VCaP (cell line): ENCODE measurements at regions not wholly inside any gene's neighbourhood (a gene's known extent, or its start where the extent isn't known, plus 50 kb on each side); places are given as distances from the start of the nearest gene placed in this dataset.
A peak's percentile ranks its signal among the peaks of the same experiment; 100 is the strongest.
"Not testable (repeated sequence)": the region's sequence is repeated elsewhere in the genome, so short reads cannot be mapped to it uniquely, and the experiment has no call there.

ENCODE experiments used
- H3K27ac ChIP-seq: fragments of 450-650 bp; 2 replicates; pipeline ENCODE4 v1.5.1; 2017
- TF ChIP-seq, protein P1 (sequence below): fragments of 450-650 bp; conservative IDR thresholded peaks from 2 replicates; pipeline ENCODE4 v1.5.1; 2017; ENCODE audit warnings: mild to moderate bottlenecking, moderate library complexity

- TF ChIP-seq, protein P1, sequence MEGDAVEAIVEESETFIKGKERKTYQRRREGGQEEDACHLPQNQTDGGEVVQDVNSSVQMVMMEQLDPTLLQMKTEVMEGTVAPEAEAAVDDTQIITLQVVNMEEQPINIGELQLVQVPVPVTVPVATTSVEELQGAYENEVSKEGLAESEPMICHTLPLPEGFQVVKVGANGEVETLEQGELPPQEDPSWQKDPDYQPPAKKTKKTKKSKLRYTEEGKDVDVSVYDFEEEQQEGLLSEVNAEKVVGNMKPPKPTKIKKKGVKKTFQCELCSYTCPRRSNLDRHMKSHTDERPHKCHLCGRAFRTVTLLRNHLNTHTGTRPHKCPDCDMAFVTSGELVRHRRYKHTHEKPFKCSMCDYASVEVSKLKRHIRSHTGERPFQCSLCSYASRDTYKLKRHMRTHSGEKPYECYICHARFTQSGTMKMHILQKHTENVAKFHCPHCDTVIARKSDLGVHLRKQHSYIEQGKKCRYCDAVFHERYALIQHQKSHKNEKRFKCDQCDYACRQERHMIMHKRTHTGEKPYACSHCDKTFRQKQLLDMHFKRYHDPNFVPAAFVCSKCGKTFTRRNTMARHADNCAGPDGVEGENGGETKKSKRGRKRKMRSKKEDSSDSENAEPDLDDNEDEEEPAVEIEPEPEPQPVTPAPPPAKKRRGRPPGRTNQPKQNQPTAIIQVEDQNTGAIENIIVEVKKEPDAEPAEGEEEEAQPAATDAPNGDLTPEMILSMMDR = no peak
- no peak overlapping the region for H3K27ac ChIP-seq
These were observed 292.4 kb upstream of the ACO1 start for GRCh38 chr9:32092031-32092430.

- no peak overlapping the region for H3K27ac ChIP-seq
- TF ChIP-seq, protein P1 = no peak
These were observed 267.2 kb upstream of the ACO1 start for GRCh38 chr9:32117291-32117690.

GRCh38 chr9:32128546-32128945 lies 255.9 kb upstream of the ACO1 start:
- TF ChIP-seq, protein P1 = no peak
- no peak overlapping the region for H3K27ac ChIP-seq

DNA sequence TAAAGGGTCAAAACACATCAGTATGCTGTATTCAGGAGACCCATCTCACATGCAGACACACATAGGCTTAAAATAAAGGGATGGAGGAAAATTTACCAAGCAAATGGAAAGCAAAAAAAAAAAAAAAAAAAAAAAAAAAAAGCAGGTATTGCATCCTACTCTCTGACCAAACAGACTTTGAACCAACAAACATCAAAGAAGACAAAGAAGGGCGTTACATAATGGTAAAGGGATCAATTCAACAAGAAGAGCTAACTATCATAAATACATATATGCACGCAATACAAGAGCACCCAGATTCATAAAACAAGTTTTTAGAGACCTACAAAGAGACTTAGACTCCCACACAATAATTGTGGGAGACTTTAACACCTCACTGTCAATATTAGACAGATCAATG lies 253.7 kb upstream of the ACO1 start:
- not testable (repeated sequence) for H3K27ac ChIP-seq

DNA sequence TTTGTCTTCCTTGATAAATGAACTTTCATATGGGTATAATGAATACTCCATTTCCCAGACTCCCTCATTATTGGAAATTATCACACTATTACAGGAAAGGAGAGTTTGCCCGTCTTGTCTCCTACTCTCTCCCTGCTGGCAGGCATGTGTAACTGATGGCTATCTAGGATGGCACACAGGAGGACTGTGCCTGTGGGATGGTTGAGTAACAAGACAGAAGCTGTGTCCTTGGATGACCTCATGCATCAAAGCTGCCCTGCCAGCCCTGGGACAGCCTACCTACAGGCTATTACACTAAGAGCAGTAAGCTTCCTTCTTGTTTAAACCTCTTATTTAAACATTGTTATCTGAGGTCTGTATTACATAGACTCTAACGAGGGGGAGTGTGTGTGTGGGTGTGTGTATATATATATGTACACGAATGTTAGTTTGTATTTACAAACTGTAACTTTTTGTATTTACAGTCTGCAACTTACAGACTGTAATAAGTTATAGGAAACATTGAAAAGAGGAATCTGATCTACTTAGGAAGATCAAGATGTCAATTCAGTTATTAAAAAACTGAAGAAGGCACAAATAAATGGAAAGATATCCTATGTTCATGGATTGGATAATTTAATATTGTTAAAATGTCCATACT lies 247.6 kb upstream of the ACO1 start:
- peak overlapping the region; percentile 27 for H3K27ac ChIP-seq
- TF ChIP-seq, protein P1 = peak; percentile 64

GRCh38 chr9:32142074-32142473 lies 242.4 kb upstream of the ACO1 start:
- no peak overlapping the region for H3K27ac ChIP-seq
- TF ChIP-seq, protein P1 = no peak

DNA sequence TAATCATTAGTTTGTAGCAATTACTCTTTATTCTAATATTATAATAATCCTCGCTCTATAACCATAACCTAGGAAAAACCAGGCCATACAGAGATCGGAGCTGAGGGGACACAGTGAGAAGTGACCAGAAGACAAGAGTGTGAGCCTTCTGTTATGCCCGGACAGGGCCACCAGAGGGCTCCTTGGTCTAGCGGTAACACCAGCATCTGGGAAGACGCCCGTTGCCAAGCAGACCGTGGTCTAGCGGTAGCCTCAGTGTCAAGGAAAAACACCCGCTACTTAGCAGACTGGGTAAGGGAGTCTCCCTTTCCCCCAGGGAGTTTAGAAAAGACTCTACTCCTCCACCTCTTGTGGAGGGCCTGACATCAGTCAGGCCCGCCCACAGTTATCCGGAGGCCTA lies 235.9 kb upstream of the ACO1 start:
- TF ChIP-seq, protein P1 = peak; percentile 43

GRCh38 chr9:32161209-32161608 lies 223.2 kb upstream of the ACO1 start:
- TF ChIP-seq, protein P1 = no peak
- H3K27ac ChIP-seq = no peak overlapping the region

More for the DNA sequence above, 235.9 kb upstream of the ACO1 start:
- not testable (repeated sequence) for H3K27ac ChIP-seq
